Esophagus muscularis mucosa (tissue), 4 donors: ENCODE measurements at regions not wholly inside any gene's neighbourhood (a gene's known extent, or its start where the extent isn't known, plus 50 kb on each side); places are given as distances from the start of the nearest gene placed in this dataset.

Experiments
- DNase-seq: peaks from one replicate; pipeline ENCODE4 v3.0.0-alpha.2; 2017; ENCODE audit errors: extremely low spot score
- H3K27ac ChIP-seq, 4 donors: fragments of 200-600 bp; sonication (generic); replicated peaks in 1 of 4; 1 replicate in 3 of 4; 2 replicates in 1 of 4; pipeline ENCODE4 v1.5.1; 2016 to 2019; ENCODE audit warnings: mild to moderate bottlenecking in 1 of 4
- H3K27me3 ChIP-seq, 4 donors: fragments of 200-600 bp; sonication (generic); one replicate each; pipeline versions ENCODE4 v1.5.1 to v1.6.0; 2016 to 2019
- H3K36me3 ChIP-seq, 4 donors: fragments of 200-600 bp; sonication (generic); one replicate each; pipeline ENCODE4 v1.5.1; 2016 to 2019
- H3K4me1 ChIP-seq, 4 donors: fragments of 200-600 bp; sonication (generic); one replicate each; pipeline ENCODE4 v1.5.1; 2016 to 2019
- H3K4me3 ChIP-seq, 4 donors: fragments of 200-600 bp; sonication (generic); 1 replicate in 2 of 4; 2 replicates in 2 of 4; pipeline ENCODE4 v1.5.1; 2016 to 2019; ENCODE audit warnings: mild to moderate bottlenecking in 4 of 4, moderate library complexity in 1 of 4
- H3K9me3 ChIP-seq, 4 donors: fragments of 200-600 bp; sonication (generic); 1 replicate in 3 of 4; 2 replicates in 1 of 4; pipeline ENCODE4 v1.5.1; 2016 to 2019
- EP300 ChIP-seq: sonication (generic); formaldehyde crosslinking; IDR thresholded peaks from one replicate; pipeline ENCODE4 v1.6.1; 2017; ENCODE audit warnings: antibody characterized with exemption
- POLR2A ChIP-seq: fragments of 450-650 bp; IDR thresholded peaks from one replicate; pipeline ENCODE4 v1.6.1; 2017; ENCODE audit warnings: antibody characterized with exemption, moderate library complexity, mild to moderate bottlenecking, low read depth
- POLR2AphosphoS5 ChIP-seq, 2 donors: sonication (generic); formaldehyde crosslinking; IDR thresholded peaks; one replicate each; pipeline ENCODE4 v1.6.1; 2017; ENCODE audit warnings: antibody characterized with exemption in 2 of 2
- WGBS: methylation state at CpG from one replicate; pipeline ENCODE4 v1.1.5; 2018; 5-methylcytosine and 5-hydroxymethylcytosine counted together
- intact Hi-C: fragments of 100-400 bp; cut with DNase I; formaldehyde crosslinking; loops from one replicate; pipeline ENCODE4 v1.15.1; 2023
- TF ChIP-seq, protein P1 (sequence below), 3 experiments: fragments of 200-600 bp in 2 of 3; fragments of 450-650 bp in 1 of 3; sonication (generic) in 2 of 3; IDR thresholded peaks; one replicate each; pipeline ENCODE4 v1.5.1; 2017 to 2019; ENCODE audit warnings: antibody characterized with exemption in 3 of 3, mild to moderate bottlenecking in 2 of 3, moderate library complexity in 1 of 3

DNA sequence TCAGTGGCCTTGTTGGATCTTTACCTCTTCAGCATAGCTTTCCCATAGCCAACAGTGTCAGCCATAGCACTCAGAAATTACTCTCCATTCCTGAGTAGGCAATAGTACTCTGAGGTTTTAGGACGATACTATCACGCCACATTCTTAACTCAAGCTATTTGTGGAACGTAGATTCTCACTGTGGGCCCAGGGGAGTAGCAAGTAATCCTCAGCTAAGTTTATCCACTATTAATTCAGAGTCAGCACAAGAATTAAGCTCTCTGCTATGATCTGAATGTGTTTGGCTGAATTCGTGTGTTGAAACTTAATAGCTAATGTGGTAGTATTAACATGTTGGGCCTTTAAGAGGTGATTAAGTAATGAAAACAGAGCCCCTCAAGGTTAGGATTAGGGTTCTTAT lies 858.8 kb upstream of the NUDT12 start:
- 90% methylated on average over 4 of the region's 4 CpGs for WGBS
- DNase-seq: no peak
- Histone ChIP-seq H3K9me3 (no peaks in the 10 kb centered on the region), H3K4me1 (no peaks in the 10 kb centered on the region), H3K4me3 (no peak overlapping the region), H3K27me3 (no peaks in the 10 kb centered on the region), H3K27ac (no peak overlapping the region), H3K36me3 (no peaks in the 10 kb centered on the region)
- intact Hi-C loops: no loop called here
- no peak for TF ChIP-seq EP300
- TF ChIP-seq POLR2A: no peak
- TF ChIP-seq, protein P1, sequence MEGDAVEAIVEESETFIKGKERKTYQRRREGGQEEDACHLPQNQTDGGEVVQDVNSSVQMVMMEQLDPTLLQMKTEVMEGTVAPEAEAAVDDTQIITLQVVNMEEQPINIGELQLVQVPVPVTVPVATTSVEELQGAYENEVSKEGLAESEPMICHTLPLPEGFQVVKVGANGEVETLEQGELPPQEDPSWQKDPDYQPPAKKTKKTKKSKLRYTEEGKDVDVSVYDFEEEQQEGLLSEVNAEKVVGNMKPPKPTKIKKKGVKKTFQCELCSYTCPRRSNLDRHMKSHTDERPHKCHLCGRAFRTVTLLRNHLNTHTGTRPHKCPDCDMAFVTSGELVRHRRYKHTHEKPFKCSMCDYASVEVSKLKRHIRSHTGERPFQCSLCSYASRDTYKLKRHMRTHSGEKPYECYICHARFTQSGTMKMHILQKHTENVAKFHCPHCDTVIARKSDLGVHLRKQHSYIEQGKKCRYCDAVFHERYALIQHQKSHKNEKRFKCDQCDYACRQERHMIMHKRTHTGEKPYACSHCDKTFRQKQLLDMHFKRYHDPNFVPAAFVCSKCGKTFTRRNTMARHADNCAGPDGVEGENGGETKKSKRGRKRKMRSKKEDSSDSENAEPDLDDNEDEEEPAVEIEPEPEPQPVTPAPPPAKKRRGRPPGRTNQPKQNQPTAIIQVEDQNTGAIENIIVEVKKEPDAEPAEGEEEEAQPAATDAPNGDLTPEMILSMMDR (IDR thresholded peaks at IDR 0.05): no peak
- no peak for TF ChIP-seq POLR2AphosphoS5 (IDR thresholded peaks at IDR 0.05)

DNA sequence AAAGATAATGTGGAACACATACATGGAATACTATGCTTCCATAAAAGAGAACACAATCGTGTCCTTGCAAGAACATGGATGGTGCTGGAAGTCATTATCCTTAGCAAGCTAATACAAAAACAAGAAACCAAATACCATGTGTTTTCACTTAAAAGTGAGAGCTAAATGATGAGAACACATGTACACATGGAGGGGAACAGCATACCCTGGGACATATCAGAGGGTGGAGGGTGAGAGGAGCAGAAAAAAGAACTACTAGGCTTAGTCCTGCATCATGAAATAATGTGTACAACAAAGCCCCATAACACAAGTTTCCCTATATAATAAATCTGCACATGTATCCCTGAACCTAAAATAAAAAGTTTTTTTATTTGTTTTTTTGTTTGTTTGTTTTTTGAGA lies 855.5 kb upstream of the NUDT12 start:
- Histone ChIP-seq H3K9me3 (no peaks in the 10 kb centered on the region), H3K36me3 (no peaks in the 10 kb centered on the region), H3K4me1 (no peaks in the 10 kb centered on the region), H3K27me3 (no peaks in the 10 kb centered on the region), H3K27ac (no peak overlapping the region), H3K4me3 (no peak overlapping the region)
- TF ChIP-seq EP300 (no peak), POLR2A (no peak), POLR2AphosphoS5 (IDR thresholded peaks at IDR 0.05) (no peak)
- TF ChIP-seq, protein P1 (IDR thresholded peaks at IDR 0.05): no peak
- WGBS: 83% methylated on average over 1 of the region's 1 CpG
- intact Hi-C loops: no loop called here
- no peak for DNase-seq

DNA sequence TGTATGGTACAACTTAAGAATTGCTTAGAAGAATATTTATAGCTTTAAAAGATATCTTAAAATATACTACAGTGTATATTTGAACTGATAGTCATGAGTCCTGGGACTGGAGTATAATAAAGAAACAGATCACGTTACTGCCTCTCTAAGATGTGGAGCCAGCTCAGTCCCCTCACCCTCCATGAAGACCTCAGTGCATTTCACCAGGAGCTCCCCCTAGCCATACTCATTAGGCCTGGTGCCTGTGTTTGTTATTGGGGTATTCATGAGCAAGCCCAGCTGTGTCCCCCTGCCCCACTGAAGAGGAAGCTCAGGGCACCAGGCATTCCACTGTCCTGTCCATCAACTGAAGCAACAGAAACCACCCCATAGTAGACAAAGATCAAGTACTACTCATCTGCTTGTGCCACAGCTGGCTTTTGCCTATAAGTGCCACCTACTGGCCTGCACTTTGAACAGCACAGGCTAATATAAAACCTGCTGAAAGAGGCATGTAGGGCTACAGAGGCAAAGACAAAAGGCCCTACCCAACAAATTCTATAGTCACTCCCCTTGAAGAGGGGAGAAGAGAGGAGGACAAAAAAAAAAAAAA lies 850.2 kb upstream of the NUDT12 start:
- intact Hi-C loops: no loop called here
- TF ChIP-seq, protein P1 (IDR thresholded peaks at IDR 0.05): no peak
- no peak for TF ChIP-seq EP300
- TF ChIP-seq POLR2A: no peak
- TF ChIP-seq POLR2AphosphoS5 (IDR thresholded peaks at IDR 0.05): no peak
- no peaks in the 10 kb centered on the region for H3K36me3 ChIP-seq
- no peak for DNase-seq
- H3K27me3 ChIP-seq: no peaks in the 10 kb centered on the region
- H3K4me3 ChIP-seq: no peak overlapping the region
- H3K9me3 ChIP-seq: no peaks in the 10 kb centered on the region
- 92% methylated on average over 1 of the region's 1 CpG for WGBS
- no peak overlapping the region for H3K27ac ChIP-seq
- no peaks in the 10 kb centered on the region for H3K4me1 ChIP-seq

DNA sequence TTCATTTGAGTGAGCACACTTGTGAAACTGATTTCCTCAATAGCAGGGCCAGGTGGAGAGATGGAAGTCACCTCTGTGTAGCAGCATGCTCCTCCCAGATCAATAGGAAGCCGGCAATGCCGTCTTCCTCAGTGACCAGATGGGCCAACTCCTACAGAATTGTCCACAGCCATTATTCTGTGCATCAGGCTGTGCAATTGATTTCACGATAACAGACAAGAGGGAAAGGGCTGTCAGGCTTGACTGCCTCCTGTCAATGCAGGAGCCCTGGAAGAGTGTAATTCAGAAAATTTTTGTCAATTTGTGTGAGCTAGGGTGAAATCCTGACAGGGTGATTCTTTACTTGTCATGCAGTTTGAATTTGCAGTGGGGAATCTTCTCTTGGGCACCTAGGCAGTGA lies 838.4 kb upstream of the NUDT12 start:
- 70% methylated on average over 3 of the region's 3 CpGs for WGBS
- TF ChIP-seq POLR2A (no peak), POLR2AphosphoS5 (IDR thresholded peaks at IDR 0.05) (no peak)
- no peaks in the 10 kb centered on the region for H3K27me3 ChIP-seq
- no peak for DNase-seq
- H3K36me3 ChIP-seq: no peaks in the 10 kb centered on the region
- intact Hi-C loops: no loop called here
- no peaks in the 10 kb centered on the region for H3K4me1 ChIP-seq
- H3K9me3 ChIP-seq: no peaks in the 10 kb centered on the region
- H3K27ac ChIP-seq: no peak overlapping the region
- H3K4me3 ChIP-seq: no peak overlapping the region

DNA sequence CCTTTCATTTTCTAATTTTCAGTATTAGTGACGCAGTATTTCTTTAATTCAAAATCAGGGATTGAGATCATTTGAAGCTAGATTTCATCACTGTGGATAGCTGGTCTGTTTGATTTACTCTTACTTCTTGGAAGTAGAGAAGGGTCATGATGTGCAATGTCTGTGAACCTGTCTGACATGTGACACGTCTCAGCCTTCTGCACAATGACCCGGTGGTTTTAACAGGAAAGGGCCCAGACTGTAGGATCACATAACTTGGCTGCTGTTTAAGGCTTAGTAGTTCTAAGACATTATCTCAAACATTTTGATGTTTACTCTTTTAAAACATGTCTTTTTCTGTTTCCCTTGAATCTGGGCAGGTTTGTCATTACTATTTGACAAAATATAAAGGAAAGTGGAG lies 823.3 kb upstream of the NUDT12 start:
- Histone ChIP-seq H3K4me3 (no peak overlapping the region), H3K9me3 (no peaks in the 10 kb centered on the region), H3K4me1 (no peaks in the 10 kb centered on the region), H3K27me3 (no peaks in the 10 kb centered on the region), H3K27ac (no peak overlapping the region), H3K36me3 (no peaks in the 10 kb centered on the region)
- intact Hi-C loops: no loop called here
- DNase-seq: no peak
- WGBS: 69% methylated on average over 3 of the region's 3 CpGs
- TF ChIP-seq EP300: no peak
- TF ChIP-seq, protein P1 (IDR thresholded peaks at IDR 0.05): no peak
- TF ChIP-seq POLR2A: no peak
- TF ChIP-seq POLR2AphosphoS5 (IDR thresholded peaks at IDR 0.05): no peak
